GM12878 (cell line): ENCODE measurements at regions not wholly inside any gene's neighbourhood (a gene's known extent, or its start where the extent isn't known, plus 50 kb on each side); places are given as distances from the start of the nearest gene placed in this dataset.

Source experiments
- ATAC-seq: fragments of 200-7000 bp; cut with Tn5 transposase; 3 replicates; pipeline ENCODE4 v1.9.1; 2020; ENCODE audit warnings: mild to moderate bottlenecking, moderate library complexity
- BruUV-seq: library from RNA; stranded (reverse); fragments of 400-500 nt; replicated peaks from 2 replicates; lab custom pipeline; 2021; lab: Mats Ljungman, UMichigan
- CTCF ChIA-PET: fragments of 300-600 bp; sonication (Branson Sonifier 250); formaldehyde crosslinking; extraction: SDS; loops from one replicate; lab custom pipeline; 2021; ENCODE audit warnings: inconsistent platforms; lab: Yijun Ruan, JAX
- POLR2A ChIA-PET: fragments of 350-600 bp; formaldehyde crosslinking; extraction: SDS; loops from one replicate; lab custom pipeline; 2021; ENCODE audit warnings: inconsistent platforms; lab: Charles Lee
- RAD21 ChIA-PET: fragments of 300-600 bp; sonication (Branson Sonifier 250); formaldehyde crosslinking; loops from one replicate; lab custom pipeline; 2023; ENCODE audit warnings: antibody characterized with exemption; ENCODE audit not compliant: unreplicated experiment; lab: Charles Lee
- SMC1A ChIA-PET: fragments of 300-600 bp; sonication (Branson Sonifier 250); formaldehyde crosslinking; loops from one replicate; lab custom pipeline; 2023; ENCODE audit not compliant: unreplicated experiment, uncharacterized antibody; lab: Charles Lee
- DNase-seq: peaks from one replicate; pipeline ENCODE4 v3.0.0-alpha.2; 2011; ENCODE audit warnings: low read depth, low spot score
- FAIRE-seq: peaks from 3 replicates; lab custom pipeline; 2011; peaks lifted over from hg19 to GRCh38; lab: Jason Lieb, UNC
- H2AFZ ChIP-seq: 2 replicates; pipeline ENCODE4 v1.6.0; 2011; ENCODE audit warnings: low read depth, low read length, control low read depth; ENCODE audit not compliant: control insufficient read depth
- H3K27ac ChIP-seq: 2 replicates; pipeline ENCODE4 v1.5.1; 2011; ENCODE audit warnings: control low read depth; ENCODE audit not compliant: control insufficient read depth, insufficient read depth
- H3K27me3 ChIP-seq, 2 experiments: replicated peaks in 1 of 2; 2 replicates each; pipeline versions ENCODE4 v1.6.0 to v1.6.1; 2011; ENCODE audit warnings: low read length in 1 of 2; ENCODE audit not compliant: control insufficient read depth in 2 of 2, insufficient read depth in 2 of 2
- H3K36me3 ChIP-seq, 2 experiments: 2 replicates each; pipeline ENCODE4 v1.5.1; 2011; ENCODE audit warnings: low read length in 1 of 2; ENCODE audit not compliant: control insufficient read depth in 2 of 2, insufficient read depth in 2 of 2
- H3K4me1 ChIP-seq: 2 replicates; pipeline ENCODE4 v1.6.1; 2011; ENCODE audit warnings: mild to moderate bottlenecking, low read length, moderate library complexity, mixed read lengths; ENCODE audit not compliant: control insufficient read depth, insufficient read depth
- H3K4me2 ChIP-seq: 2 replicates; pipeline ENCODE4 v1.6.0; 2011; ENCODE audit warnings: control low read depth; ENCODE audit not compliant: control insufficient read depth, insufficient read depth
- H3K4me3 ChIP-seq: fragments of 200-600 bp; sonication (generic); 2 replicates; pipeline ENCODE4 v1.5.1; 2016
- H3K79me2 ChIP-seq: 2 replicates; pipeline ENCODE4 v1.6.0; 2011; ENCODE audit warnings: low read length; ENCODE audit not compliant: control insufficient read depth, insufficient read depth
- H3K9ac ChIP-seq: 2 replicates; pipeline ENCODE4 v1.8.0; 2011; ENCODE audit warnings: low read length, control low read depth, mixed read lengths; ENCODE audit not compliant: control insufficient read depth, insufficient read depth
- H3K9me3 ChIP-seq: replicated peaks from 3 replicates; pipeline ENCODE4 v1.5.1; 2011; ENCODE audit warnings: mild to moderate bottlenecking, low read length; ENCODE audit not compliant: control insufficient read depth, insufficient read depth
- H4K20me1 ChIP-seq: 2 replicates; pipeline ENCODE4 v1.6.0; 2011; ENCODE audit not compliant: control insufficient read depth, insufficient read depth
- CEBPB ChIP-seq, 2 experiments: fragments of 150-350 bp in 1 of 2; IDR thresholded peaks; 2 replicates each; pipeline ENCODE4 v1.6.1; 2012 to 2014; ENCODE audit warnings: low read depth in 2 of 2, low read length in 2 of 2, borderline replicate concordance in 1 of 2, inconsistent platforms in 1 of 2
- HCFC1 ChIP-seq: fragments of 150-350 bp; IDR thresholded peaks from 2 replicates; pipeline ENCODE4 v1.6.1; 2014; ENCODE audit warnings: low read length
- NR2C2 ChIP-seq: IDR thresholded peaks from 2 replicates; pipeline ENCODE4 v1.6.1; 2011; ENCODE audit warnings: borderline replicate concordance, low read depth; ENCODE audit not compliant: control insufficient read depth, insufficient read length
- NRF1 ChIP-seq: conservative IDR thresholded peaks from 2 replicates; pipeline ENCODE4 v1.6.1; 2011; ENCODE audit warnings: mild to moderate bottlenecking, low read depth, low read length, improper control_type of control experiment
- SIN3A ChIP-seq: IDR thresholded peaks from 2 replicates; pipeline ENCODE4 v1.6.1; 2012; ENCODE audit warnings: low read depth, low read length, improper control_type of control experiment
- TCF7 ChIP-seq: IDR thresholded peaks from 2 replicates; pipeline ENCODE4 v1.6.1; 2014; ENCODE audit warnings: antibody characterized with exemption, borderline replicate concordance
- USF2 ChIP-seq: IDR thresholded peaks from 2 replicates; pipeline ENCODE4 v1.6.1; 2011; ENCODE audit warnings: low read depth, low read length, improper control_type of control experiment, borderline replicate concordance
- ZNF592 ChIP-seq: fragments of 450-650 bp; IDR thresholded peaks from 2 replicates; pipeline ENCODE4 v1.6.1; 2017; ENCODE audit warnings: mild to moderate bottlenecking, moderate library complexity
- WGBS: methylation state at CpG from one replicate; pipeline ENCODE4 v1.1.6; 2016; ENCODE audit warnings: low lambda C conversion rate; ENCODE audit not compliant: insufficient replicate concordance, insufficient coverage; ENCODE audit errors: missing lambda C conversion rate; 5-methylcytosine and 5-hydroxymethylcytosine counted together
- in situ Hi-C: fragments of 300-500 bp; cut with MboI; formaldehyde crosslinking; loops from 9 replicates; pipeline ENCODE4 v1.14.3; 2018; ENCODE audit warnings: mixed read lengths
- intact Hi-C: fragments of 100-400 bp; cut with micrococcal nuclease; formaldehyde crosslinking; loops from one replicate; pipeline ENCODE4 v1.14.2; 2022; ENCODE audit not compliant: unreplicated experiment
- TF ChIP-seq, protein P1 (sequence below): fragments of 450-650 bp; IDR thresholded peaks from 2 replicates; pipeline ENCODE4 v1.6.1; 2017; ENCODE audit warnings: mild to moderate bottlenecking, moderate library complexity

DNA sequence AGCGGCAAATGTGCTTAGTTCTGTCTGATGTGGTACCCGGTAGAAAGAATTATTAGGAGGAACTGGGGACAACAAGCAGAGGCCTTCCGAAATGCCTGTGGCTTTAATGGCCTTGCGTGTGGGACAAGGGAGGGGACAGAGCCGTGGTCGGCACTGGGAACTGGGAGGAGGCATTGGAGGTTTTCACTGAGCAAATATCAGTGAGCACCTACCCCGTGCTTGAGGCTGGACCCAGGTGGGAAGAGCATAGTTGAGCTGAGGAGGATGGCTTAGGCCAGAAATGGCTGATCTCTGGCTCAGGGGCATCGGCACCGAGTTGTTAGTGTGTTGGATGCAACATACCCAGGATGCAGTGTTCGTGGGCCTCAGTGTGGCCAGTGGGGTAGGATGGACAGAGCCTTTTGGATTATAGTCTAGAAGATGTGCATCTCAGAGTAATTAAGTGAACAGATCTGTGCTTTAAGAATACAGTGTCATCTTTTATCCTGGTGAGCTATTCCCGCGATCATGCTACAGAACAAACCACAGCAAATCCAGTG lies 201.3 kb downstream of the TEX29 start:
- no peak for ATAC-seq
- intact Hi-C loops = no loop called here

More for the DNA sequence above, 201.3 kb downstream of the TEX29 start:
- Histone ChIP-seq H3K27me3 (no peaks in the 10 kb centered on the region; a peak in 1 of 4 replicates), H3K9me3 (no peaks in the 10 kb centered on the region), H3K27ac (no peak overlapping the region), H3K79me2 (no peaks in the 10 kb centered on the region), H3K4me3 (no peak overlapping the region), H4K20me1 (no peaks in the 10 kb centered on the region), H3K36me3 (no peaks in the 10 kb centered on the region), H2AFZ (no peak overlapping the region), H3K9ac (no peak overlapping the region), H3K4me1 (no peaks in the 10 kb centered on the region), H3K4me2 (no peak overlapping the region)
- TF ChIP-seq USF2 (no peak), CEBPB (IDR thresholded peaks at IDR 0.05; ENCODE audit: borderline replicate concordance in 1 of 2, low read depth in 2 of 2, low read length in 2 of 2) (no peak), HCFC1 (no peak), SIN3A (no peak), NRF1 (no peak), ZNF592 (no peak), TCF7 (no peak), NR2C2 (no peak)
- TF ChIP-seq, protein P1, sequence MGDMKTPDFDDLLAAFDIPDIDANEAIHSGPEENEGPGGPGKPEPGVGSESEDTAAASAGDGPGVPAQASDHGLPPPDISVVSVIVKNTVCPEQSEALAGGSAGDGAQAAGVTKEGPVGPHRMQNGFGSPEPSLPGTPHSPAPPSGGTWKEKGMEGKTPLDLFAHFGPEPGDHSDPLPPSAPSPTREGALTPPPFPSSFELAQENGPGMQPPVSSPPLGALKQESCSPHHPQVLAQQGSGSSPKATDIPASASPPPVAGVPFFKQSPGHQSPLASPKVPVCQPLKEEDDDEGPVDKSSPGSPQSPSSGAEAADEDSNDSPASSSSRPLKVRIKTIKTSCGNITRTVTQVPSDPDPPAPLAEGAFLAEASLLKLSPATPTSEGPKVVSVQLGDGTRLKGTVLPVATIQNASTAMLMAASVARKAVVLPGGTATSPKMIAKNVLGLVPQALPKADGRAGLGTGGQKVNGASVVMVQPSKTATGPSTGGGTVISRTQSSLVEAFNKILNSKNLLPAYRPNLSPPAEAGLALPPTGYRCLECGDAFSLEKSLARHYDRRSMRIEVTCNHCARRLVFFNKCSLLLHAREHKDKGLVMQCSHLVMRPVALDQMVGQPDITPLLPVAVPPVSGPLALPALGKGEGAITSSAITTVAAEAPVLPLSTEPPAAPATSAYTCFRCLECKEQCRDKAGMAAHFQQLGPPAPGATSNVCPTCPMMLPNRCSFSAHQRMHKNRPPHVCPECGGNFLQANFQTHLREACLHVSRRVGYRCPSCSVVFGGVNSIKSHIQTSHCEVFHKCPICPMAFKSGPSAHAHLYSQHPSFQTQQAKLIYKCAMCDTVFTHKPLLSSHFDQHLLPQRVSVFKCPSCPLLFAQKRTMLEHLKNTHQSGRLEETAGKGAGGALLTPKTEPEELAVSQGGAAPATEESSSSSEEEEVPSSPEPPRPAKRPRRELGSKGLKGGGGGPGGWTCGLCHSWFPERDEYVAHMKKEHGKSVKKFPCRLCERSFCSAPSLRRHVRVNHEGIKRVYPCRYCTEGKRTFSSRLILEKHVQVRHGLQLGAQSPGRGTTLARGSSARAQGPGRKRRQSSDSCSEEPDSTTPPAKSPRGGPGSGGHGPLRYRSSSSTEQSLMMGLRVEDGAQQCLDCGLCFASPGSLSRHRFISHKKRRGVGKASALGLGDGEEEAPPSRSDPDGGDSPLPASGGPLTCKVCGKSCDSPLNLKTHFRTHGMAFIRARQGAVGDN = no peak
- in situ Hi-C loops = no loop called here
- no peak for DNase-seq
- ChIA-PET SMC1A (interaction anchor here (0.6 kb wide), 1 partner anchor 1087 kb away, joined by 3 read pairs; no protein-coding TSS in a partner anchor), CTCF (no interaction called here), POLR2A (no interaction called here), RAD21 (no interaction called here)
- BruUV-seq = no TSS peak
- 53% methylated on average over 12 of the region's 12 CpGs for WGBS
- no peak for FAIRE-seq
